ENCODE measurements at regions not wholly inside any gene's neighbourhood (a gene's known extent, or its start where the extent isn't known, plus 50 kb on each side); places are given as distances from the start of the nearest gene placed in this dataset.

GRCh38 chr9:30172206-30172605 is 2212.2 kb upstream of the ACO1 start:
- no peak for TF ChIP-seq CTCF (IDR thresholded peaks at IDR 0.05)
- no peak for TF ChIP-seq POLR2A (IDR thresholded peaks at IDR 0.05)

Data from prostate gland (tissue), 2 donors.